ENCODE measurements at regions not wholly inside any gene's neighbourhood (a gene's known extent, or its start where the extent isn't known, plus 50 kb on each side); places are given as distances from the start of the nearest gene placed in this dataset.

DNA sequence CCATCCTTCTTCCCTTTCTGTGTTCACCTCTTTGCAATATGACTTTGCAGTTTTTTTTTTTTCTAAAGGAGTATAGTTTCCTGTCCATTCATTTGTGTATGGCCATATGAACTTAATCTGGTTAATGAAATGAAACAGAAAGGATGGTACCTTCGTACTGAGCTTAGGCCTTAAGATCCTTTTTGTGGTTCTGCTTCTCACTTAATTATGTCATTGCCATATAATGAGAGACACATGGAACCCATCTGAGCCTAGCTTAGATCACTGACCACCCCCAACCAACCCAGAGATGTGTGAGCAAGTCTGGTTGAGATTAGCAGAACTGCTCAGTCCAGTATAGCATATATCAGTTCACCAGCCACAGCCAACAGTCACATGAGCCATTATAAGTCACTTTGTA, 1179.6 kb downstream of the HACE1 start:
- TF ChIP-seq GATA1 (IDR thresholded peaks at IDR 0.05; ENCODE audit: low read depth, low read length): no peak
- no peak for TF ChIP-seq POLR2A (IDR thresholded peaks at IDR 0.05; ENCODE audit: low read length)
- no peak for DNase-seq

DNA sequence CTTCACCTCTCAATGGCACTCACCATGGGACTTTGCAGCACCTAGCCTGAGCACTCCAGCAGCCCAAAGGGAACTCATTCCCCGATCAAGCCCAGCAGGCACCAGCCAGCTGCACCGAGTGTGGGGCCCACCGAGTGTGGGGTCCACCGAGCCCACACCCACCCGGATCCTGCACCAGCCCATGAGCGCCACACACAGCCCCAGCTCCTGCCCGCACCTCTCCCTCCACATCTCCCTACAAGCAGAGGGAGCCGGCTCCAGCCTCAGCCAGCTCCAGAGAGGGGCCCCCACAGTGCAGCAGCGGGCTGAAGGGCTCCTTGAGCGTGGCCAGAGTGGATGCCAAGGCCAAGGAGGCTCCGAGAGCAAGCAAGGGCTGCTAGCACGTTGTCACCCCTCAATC, 1182.4 kb downstream of the HACE1 start:
- no peak for DNase-seq
- TF ChIP-seq POLR2A (IDR thresholded peaks at IDR 0.05; ENCODE audit: low read length): no peak
- no peak for TF ChIP-seq GATA1 (IDR thresholded peaks at IDR 0.05; ENCODE audit: low read depth, low read length)

DNA sequence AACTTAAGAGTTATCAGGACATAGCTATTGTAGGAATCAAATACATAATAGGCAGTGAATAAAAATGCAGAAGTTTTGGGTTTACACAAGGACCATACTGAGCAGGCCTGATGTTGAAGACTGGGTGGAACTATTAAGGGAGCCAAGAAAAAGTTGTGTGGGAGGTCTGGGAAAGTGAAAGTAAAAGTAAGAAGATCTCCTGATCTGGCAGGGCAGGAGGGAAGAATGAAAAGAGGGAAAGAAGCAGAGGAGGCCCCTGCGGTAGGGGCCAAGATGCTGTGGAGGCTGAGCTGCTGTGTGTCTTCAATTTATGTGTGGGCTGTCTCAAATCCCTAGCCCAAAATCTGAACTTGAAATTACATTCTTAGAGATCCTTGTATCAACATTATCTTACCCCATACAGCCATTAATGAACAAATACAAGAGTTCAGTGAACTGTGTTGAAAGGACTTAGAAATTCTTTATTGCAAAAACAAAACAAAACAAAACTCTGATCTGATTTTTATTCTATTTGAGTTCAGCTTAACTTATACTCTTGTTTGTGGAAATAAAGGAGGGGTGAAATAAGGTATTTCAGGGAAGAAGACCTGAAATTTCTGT, 1183.8 kb downstream of the HACE1 start:
- no peak for DNase-seq
- TF ChIP-seq GATA1 (IDR thresholded peaks at IDR 0.05; ENCODE audit: low read depth, low read length) (no peak), POLR2A (IDR thresholded peaks at IDR 0.05; ENCODE audit: low read length) (no peak)

DNA sequence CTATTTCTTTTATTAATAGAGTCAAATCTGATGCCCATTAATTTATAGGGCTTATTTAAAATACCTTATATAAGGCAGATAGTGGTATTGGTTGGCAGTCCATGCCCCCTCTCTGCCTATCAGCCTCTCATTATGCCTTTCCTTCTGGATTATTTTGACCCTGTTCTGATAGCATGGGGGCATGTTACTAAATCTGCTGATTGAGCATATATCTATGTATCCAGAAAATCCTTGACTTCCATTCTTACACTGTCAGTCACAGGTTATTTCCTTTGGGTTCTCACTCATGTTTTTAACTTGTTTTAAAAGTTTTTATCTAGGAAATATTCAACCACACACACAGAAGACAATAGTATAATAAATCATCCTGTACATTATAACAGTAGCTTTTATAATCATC, 1184.9 kb downstream of the HACE1 start:
- DNase-seq: no peak
- TF ChIP-seq POLR2A (IDR thresholded peaks at IDR 0.05; ENCODE audit: low read length) (no peak), GATA1 (IDR thresholded peaks at IDR 0.05; ENCODE audit: low read depth, low read length) (no peak)

DNA sequence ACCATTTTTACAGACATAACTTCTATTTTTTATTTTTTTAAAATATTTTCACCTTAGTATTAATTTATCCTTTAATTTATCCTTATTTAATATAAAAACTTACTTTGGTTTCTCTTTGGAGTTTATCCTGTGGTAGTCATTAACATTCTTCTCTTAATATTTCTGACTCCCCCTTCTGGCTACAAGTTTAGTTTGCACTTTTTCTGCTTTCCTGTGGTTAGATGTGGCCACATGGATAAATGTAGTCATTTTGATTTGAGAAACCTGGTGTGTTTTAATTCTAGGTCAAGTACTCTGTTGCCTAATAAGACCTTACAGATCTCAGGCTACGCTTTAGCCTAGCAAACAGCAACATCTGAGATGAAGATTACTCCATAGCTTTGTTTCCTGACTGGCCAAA, 1187.5 kb downstream of the HACE1 start:
- TF ChIP-seq POLR2A (IDR thresholded peaks at IDR 0.05; ENCODE audit: low read length): no peak
- TF ChIP-seq GATA1 (IDR thresholded peaks at IDR 0.05; ENCODE audit: low read depth, low read length): no peak

DNA sequence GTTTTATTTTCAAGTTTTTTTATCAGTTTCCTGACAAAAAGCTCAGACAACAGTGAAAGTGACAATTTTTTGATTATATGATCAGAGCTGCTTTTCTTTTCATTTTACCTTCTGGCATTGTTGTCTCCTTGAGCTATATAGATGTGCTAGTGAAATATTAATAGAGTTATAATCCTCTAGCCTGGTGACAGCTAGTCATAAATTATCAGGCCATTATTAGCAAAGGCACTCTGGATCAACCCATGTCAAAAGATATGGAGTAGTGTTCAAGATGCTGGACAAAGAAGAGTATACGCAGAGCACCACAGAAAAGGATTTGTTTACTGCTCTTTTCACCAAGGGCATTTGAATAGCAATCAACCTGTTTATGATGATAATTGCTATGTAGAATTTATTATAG, 1230.1 kb downstream of the HACE1 start:
- DNase-seq: no peak
- TF ChIP-seq GATA1 (IDR thresholded peaks at IDR 0.05; ENCODE audit: low read depth, low read length) (no peak), POLR2A (IDR thresholded peaks at IDR 0.05; ENCODE audit: low read length) (no peak)

More for the DNA sequence above, 1187.5 kb downstream of the HACE1 start:
- no peak for DNase-seq

DNA sequence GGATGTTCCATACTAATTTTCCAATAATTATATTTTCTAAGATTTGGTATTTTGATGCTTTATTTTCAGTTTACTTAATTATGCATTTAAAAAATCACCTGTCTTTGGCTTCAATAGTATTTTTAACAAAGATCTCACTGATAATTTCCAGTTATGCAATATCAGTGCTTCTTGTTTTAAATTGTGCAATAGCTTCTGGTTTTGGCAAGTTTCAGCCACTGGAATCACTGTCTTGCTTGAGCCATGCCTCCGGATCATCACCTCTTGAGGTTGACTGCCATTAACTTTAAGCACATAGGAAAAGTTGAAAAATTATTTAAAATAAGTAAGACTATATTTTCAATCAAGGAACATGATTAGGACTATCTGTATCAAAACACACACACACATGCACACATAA, 1242.1 kb downstream of the HACE1 start:
- no peak for DNase-seq
- TF ChIP-seq GATA1 (IDR thresholded peaks at IDR 0.05; ENCODE audit: low read depth, low read length): no peak
- TF ChIP-seq POLR2A (IDR thresholded peaks at IDR 0.05; ENCODE audit: low read length): no peak

DNA sequence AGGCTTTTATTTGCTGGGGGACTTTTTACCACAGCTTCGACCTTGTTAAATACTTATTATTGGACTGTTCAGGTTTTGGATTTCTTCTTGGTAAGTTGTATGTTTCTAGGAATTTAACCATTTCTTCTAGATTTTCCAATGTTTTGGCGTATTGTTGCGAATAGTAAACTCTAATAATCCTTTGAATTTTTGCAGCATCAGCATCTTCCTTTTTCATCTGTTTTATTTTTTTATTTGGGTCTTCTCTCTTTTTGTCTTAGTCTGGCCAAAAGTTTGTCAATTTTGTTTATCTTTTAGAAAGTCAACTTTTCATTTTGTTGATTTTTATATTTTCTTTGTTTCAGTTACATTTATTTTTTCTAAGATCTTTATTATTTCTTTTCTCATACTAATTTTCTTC, 1272.0 kb downstream of the HACE1 start:
- TF ChIP-seq GATA1 (IDR thresholded peaks at IDR 0.05; ENCODE audit: low read depth, low read length): no peak
- TF ChIP-seq POLR2A (IDR thresholded peaks at IDR 0.05; ENCODE audit: low read length): no peak
- no peak for DNase-seq

DNA sequence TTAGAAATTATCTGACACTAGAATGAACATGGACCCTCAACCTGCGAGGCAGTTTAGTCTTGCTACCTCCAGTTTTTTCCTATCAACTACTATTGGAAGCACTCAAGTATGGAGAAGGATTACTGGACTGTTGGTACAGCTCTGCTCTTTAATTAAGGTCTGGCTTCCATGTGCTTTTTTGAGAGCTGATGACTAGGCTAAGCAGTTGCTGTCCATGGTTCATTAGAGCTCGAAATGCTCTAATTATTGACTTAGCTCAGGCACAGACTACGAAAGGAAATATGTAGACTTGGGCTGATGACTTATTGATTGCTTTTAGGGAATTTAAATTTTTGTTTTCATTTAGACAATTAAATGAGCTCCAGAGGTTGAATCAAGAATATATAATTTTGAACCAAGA, 1281.6 kb downstream of the HACE1 start:
- no peak for DNase-seq

DNA sequence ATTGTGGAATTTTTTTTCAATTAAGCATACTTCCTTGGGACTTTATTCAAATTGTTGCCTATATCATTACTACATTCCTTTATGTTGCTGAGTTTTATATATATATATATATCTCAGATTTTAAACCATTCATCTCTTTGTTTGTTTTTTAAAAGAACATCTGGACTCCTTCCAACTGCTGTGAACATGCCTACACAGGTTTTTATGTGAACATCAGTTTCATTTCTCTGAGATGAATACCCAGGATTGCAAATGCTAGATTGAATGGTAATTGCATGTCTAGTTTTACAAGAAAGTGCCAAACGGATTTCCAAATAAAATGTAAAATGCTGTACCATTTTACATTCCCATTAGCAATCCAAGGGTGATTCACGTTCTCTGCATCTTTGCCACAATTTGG, 1289.3 kb downstream of the HACE1 start:
- no peak for DNase-seq
- no peak for TF ChIP-seq POLR2A (IDR thresholded peaks at IDR 0.05; ENCODE audit: low read length)
- TF ChIP-seq GATA1 (IDR thresholded peaks at IDR 0.05; ENCODE audit: low read depth, low read length): no peak

More for the DNA sequence above, 1281.6 kb downstream of the HACE1 start:
- TF ChIP-seq GATA1 (IDR thresholded peaks at IDR 0.05; ENCODE audit: low read depth, low read length) (no peak), POLR2A (IDR thresholded peaks at IDR 0.05; ENCODE audit: low read length) (no peak)

DNA sequence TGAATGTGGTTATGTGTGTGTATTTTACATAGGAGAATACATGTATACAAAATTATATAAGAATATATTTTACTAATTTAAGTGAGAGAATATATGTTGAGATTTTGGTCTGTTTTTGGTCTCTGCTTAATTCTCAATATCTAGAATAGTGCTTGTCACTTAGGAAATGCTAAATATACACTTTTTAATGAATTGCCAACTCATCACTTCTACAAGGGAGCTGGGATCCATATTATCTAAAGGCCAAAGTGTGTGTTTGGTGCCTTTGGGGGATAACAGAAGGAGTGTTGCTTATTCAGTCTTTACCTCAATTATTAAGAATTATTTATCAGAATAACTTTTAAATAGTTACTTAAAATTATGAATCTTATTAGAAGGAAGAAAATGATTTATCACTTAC, 1304.8 kb downstream of the HACE1 start:
- DNase-seq: no peak
- TF ChIP-seq GATA1 (IDR thresholded peaks at IDR 0.05; ENCODE audit: low read depth, low read length): no peak
- TF ChIP-seq POLR2A (IDR thresholded peaks at IDR 0.05; ENCODE audit: low read length): no peak

DNA sequence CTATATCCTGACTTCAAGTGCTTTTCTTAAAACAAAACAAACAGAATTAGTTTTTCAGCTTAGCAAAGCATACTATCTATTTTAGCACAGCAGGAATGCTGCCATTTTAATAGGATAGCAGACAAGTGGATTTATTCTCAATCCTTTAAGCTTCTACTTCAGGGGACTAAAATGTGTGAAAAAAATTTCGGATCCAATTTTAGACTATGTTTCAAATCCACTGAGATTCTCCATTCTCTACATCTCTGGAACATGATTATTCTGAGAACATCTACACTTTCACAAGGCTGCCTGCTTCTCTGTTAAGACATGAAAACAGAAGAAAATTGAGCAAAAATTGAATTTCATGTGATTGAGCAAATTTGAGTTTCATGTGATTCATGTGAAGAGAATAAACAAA, 1321.3 kb downstream of the HACE1 start:
- TF ChIP-seq GATA1 (IDR thresholded peaks at IDR 0.05; ENCODE audit: low read depth, low read length) (no peak), POLR2A (IDR thresholded peaks at IDR 0.05; ENCODE audit: low read length) (no peak)
- no peak for DNase-seq

DNA sequence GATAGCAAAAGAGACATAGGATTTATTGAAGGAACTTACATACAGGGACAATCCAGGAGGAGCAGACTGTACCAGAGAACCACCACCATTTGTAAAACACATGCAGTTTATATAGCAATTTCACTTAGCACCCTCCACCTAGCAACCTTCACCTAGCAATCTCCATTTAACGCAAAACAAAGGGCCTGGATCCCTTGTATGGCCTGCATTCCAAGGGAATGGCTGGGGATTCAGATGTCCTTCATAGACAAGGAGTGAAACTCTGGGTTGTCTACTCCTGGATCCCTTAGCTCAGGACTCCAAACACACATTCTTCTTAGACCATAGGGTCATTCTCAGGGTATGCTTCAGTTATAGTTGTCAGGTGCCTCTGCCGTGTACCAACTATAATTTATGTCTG, 1324.9 kb downstream of the HACE1 start:
- no peak for TF ChIP-seq GATA1 (IDR thresholded peaks at IDR 0.05; ENCODE audit: low read depth, low read length)
- no peak for TF ChIP-seq POLR2A (IDR thresholded peaks at IDR 0.05; ENCODE audit: low read length)
- no peak for DNase-seq

DNA sequence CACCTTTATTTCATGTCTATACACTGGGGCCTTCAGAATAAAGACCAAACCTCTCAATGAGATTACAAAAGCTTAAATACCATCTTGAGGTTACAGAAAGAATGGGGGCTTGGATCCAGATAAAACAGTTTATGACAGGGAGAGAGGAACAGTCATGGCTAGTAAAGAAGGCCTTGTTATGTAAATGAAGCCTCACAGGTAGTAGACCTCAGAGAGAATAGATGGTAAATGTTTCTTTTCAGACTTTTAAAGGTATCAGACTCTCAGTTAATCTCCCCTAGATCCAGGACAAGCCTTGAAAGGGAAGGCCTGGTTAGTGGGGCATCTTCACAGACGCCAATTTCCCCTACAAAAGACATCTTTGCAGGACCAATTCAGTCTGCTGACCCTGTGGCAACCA, 1325.6 kb downstream of the HACE1 start:
- TF ChIP-seq POLR2A (IDR thresholded peaks at IDR 0.05; ENCODE audit: low read length): no peak
- TF ChIP-seq GATA1 (IDR thresholded peaks at IDR 0.05; ENCODE audit: low read depth, low read length): no peak

DNA sequence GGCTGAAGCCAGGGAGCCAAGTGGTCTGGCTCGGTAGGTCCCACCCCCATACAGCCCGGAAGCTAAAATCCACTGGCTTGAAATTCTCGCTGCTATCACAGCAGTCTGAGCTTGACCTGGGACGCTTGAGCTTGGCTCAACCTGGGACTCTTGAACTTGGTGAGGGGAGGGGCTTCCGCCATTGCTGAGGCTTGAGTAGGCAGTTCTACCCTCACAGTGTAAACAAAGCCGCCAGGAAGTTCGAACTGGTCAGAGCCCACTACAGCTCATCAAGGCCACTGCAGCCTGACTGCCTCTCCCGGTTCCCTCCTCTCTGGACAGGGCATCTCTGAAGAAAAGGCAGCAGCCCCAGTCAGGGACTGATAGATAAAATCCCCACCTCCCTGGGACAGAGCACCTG, 1337.7 kb downstream of the HACE1 start:
- TF ChIP-seq POLR2A (IDR thresholded peaks at IDR 0.05; ENCODE audit: low read length) (no peak), GATA1 (IDR thresholded peaks at IDR 0.05; ENCODE audit: low read depth, low read length) (no peak)
- no peak for DNase-seq

More for the DNA sequence above, 1325.6 kb downstream of the HACE1 start:
- no peak for DNase-seq

DNA sequence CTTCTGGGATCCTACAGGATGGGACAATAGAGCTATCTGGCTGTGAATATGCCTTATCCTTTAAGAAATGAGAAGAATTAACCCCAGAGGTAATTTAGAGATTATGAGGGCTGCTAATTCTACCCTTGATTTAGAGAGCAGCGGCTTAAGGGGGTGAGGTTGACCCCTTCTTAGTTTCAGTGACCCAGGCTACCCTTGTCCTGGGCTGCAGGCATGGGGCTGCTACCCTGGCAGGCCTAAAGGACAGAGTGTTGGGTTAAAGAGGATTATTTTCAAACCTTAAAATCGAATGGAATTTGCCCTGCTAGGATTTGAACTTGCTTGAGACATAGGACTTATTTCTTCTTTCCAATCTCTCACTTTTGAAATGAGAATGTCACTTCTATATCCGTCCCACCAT, 1343.4 kb downstream of the HACE1 start:
- DNase-seq: no peak

More for the DNA sequence above, 1343.4 kb downstream of the HACE1 start:
- TF ChIP-seq GATA1 (IDR thresholded peaks at IDR 0.05; ENCODE audit: low read depth, low read length): no peak
- no peak for TF ChIP-seq POLR2A (IDR thresholded peaks at IDR 0.05; ENCODE audit: low read length)
